ENCODE measurements at regions not wholly inside any gene's neighbourhood (a gene's known extent, or its start where the extent isn't known, plus 50 kb on each side); places are given as distances from the start of the nearest gene placed in this dataset.

GRCh38 chr3:63015614-63016309 lies 140.5 kb upstream of the CADPS start:
- H3F3A ChIP-seq (ENCODE audit: insufficient read depth, low read length, poor library complexity, severe bottlenecking): no peaks in the 10 kb centered on the region
- no peaks in the 10 kb centered on the region for H3K9me3 ChIP-seq (ENCODE audit: low read length)
- H3K4me2 ChIP-seq (ENCODE audit: low read length): no peak overlapping the region
- no peak overlapping the region for H2AFZ ChIP-seq (ENCODE audit: low read depth, low read length)
- H3K9ac ChIP-seq (ENCODE audit: low read length): no peak overlapping the region
- no peaks in the 10 kb centered on the region for H3K36me3 ChIP-seq (ENCODE audit: insufficient read depth, low read length)
- TF ChIP-seq, protein P1, sequence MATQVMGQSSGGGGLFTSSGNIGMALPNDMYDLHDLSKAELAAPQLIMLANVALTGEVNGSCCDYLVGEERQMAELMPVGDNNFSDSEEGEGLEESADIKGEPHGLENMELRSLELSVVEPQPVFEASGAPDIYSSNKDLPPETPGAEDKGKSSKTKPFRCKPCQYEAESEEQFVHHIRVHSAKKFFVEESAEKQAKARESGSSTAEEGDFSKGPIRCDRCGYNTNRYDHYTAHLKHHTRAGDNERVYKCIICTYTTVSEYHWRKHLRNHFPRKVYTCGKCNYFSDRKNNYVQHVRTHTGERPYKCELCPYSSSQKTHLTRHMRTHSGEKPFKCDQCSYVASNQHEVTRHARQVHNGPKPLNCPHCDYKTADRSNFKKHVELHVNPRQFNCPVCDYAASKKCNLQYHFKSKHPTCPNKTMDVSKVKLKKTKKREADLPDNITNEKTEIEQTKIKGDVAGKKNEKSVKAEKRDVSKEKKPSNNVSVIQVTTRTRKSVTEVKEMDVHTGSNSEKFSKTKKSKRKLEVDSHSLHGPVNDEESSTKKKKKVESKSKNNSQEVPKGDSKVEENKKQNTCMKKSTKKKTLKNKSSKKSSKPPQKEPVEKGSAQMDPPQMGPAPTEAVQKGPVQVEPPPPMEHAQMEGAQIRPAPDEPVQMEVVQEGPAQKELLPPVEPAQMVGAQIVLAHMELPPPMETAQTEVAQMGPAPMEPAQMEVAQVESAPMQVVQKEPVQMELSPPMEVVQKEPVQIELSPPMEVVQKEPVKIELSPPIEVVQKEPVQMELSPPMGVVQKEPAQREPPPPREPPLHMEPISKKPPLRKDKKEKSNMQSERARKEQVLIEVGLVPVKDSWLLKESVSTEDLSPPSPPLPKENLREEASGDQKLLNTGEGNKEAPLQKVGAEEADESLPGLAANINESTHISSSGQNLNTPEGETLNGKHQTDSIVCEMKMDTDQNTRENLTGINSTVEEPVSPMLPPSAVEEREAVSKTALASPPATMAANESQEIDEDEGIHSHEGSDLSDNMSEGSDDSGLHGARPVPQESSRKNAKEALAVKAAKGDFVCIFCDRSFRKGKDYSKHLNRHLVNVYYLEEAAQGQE (IDR thresholded peaks at IDR 0.05; ENCODE audit: borderline replicate concordance): no peak
- TF ChIP-seq RAD21 (conservative IDR thresholded peaks at IDR 0.05): no peak
- no peak for TF ChIP-seq SMC3 (conservative IDR thresholded peaks at IDR 0.05; ENCODE audit: poor library complexity)
- no peak for TF ChIP-seq TAF1 (IDR thresholded peaks at IDR 0.05; ENCODE audit: low read depth)
- TF ChIP-seq MXI1 (conservative IDR thresholded peaks at IDR 0.05; ENCODE audit: poor library complexity, severe bottlenecking): no peak
- no peak for TF ChIP-seq CTCF (IDR thresholded peaks at IDR 0.05; ENCODE audit: poor library complexity, severe bottlenecking)
- no peak for TF ChIP-seq POLR2AphosphoS5 (IDR thresholded peaks at IDR 0.05)
- TF ChIP-seq EP300 (conservative IDR thresholded peaks at IDR 0.05; ENCODE audit: poor library complexity, severe bottlenecking): no peak
- TF ChIP-seq EZH2 (IDR thresholded peaks at IDR 0.05; ENCODE audit: borderline replicate concordance, insufficient read depth, low read length, poor library complexity, severe bottlenecking): no peak
- H3K9me2 ChIP-seq (ENCODE audit: insufficient read depth, low read length): no peaks in the 10 kb centered on the region
- no peaks in the 10 kb centered on the region for H3K27me3 ChIP-seq (ENCODE audit: insufficient read depth, low read depth, low read length)
- no peaks in the 10 kb centered on the region for H4K20me1 ChIP-seq (ENCODE audit: insufficient read depth)
- H3K79me2 ChIP-seq (replicated peaks; ENCODE audit: insufficient read depth, low read length): no peaks in the 10 kb centered on the region
- H3K4me3 ChIP-seq (ENCODE audit: low read length): no peak overlapping the region
- H3K27ac ChIP-seq (ENCODE audit: low read length): no peak overlapping the region

DNA sequence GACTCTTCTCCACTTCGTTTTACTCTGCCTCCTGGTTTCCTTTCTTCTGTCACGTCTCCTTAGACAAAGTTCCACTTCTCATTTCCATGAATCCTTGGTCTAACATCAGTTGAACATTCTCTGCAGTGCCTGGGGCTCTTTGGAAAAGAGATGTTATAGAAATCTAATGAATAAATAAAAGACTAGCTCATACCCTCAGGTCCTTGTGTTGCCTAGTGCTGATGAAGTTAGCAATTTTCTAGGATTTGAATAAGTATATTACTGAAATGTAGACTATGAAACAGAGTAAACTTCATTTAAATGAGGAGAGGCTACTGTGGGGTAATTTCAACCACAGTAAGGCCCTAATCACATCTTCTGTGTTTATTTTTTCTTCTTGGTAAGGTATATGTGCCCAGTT lies 146.9 kb upstream of the CADPS start:
- Histone ChIP-seq H3F3A (ENCODE audit: insufficient read depth, low read length, poor library complexity, severe bottlenecking) (no peaks in the 10 kb centered on the region), H3K27ac (ENCODE audit: low read length) (no peak overlapping the region), H3K79me2 (replicated peaks; ENCODE audit: insufficient read depth, low read length) (no peaks in the 10 kb centered on the region), H3K9ac (ENCODE audit: low read length) (no peak overlapping the region), H3K27me3 (ENCODE audit: insufficient read depth, low read depth, low read length) (no peaks in the 10 kb centered on the region), H3K36me3 (ENCODE audit: insufficient read depth, low read length) (no peaks in the 10 kb centered on the region), H3K4me2 (ENCODE audit: low read length) (no peak overlapping the region), H3K9me2 (ENCODE audit: insufficient read depth, low read length) (no peaks in the 10 kb centered on the region), H4K20me1 (ENCODE audit: insufficient read depth) (no peaks in the 10 kb centered on the region), H3K9me3 (ENCODE audit: low read length) (no peaks in the 10 kb centered on the region), H2AFZ (ENCODE audit: low read depth, low read length) (no peak overlapping the region), H3K4me3 (ENCODE audit: low read length) (no peak overlapping the region)
- no peak for TF ChIP-seq EP300 (conservative IDR thresholded peaks at IDR 0.05; ENCODE audit: poor library complexity, severe bottlenecking)
- no peak for TF ChIP-seq SMC3 (conservative IDR thresholded peaks at IDR 0.05; ENCODE audit: poor library complexity)
- TF ChIP-seq TAF1 (IDR thresholded peaks at IDR 0.05; ENCODE audit: low read depth): no peak

Measured in neural cell (in vitro differentiated cells).